Stimulated activated CD8-positive, alpha-beta memory T cell treated with anti-CD3 and anti-CD28 coated beads, Interleukin-12 subunit alpha, Interleukin-12 subunit beta, amount 100 ng/mL, for 24 hours (primary cell): ENCODE measurements at regions not wholly inside any gene's neighbourhood (a gene's known extent, or its start where the extent isn't known, plus 50 kb on each side); places are given as distances from the start of the nearest gene placed in this dataset.

Experiments
- DNase-seq: peaks from one replicate; pipeline ENCODE4 v3.0.0-alpha.2; 2020; ENCODE audit errors: extremely low read depth

DNA sequence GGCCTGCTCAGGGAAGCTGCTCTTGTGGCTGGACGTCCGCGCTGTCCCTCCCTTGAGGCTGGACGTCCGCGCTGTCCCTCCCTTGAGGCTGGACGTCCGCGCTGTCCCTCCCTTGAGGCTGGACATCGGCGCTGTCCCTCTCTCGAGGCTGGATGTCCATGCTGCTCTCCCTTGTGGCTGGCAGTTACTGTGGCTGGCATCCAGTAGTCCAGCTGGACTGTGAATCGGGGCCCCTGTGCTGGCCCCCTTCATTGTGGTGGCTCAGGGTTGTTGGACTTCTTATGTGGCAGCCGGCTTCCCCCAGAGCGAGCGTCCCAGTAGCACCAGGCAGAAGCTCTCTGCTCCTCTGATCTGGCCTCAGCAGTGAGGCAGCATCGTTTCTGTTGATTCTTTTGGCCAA is 141.5 kb downstream of the IRF8 start:
- no peak for DNase-seq

DNA sequence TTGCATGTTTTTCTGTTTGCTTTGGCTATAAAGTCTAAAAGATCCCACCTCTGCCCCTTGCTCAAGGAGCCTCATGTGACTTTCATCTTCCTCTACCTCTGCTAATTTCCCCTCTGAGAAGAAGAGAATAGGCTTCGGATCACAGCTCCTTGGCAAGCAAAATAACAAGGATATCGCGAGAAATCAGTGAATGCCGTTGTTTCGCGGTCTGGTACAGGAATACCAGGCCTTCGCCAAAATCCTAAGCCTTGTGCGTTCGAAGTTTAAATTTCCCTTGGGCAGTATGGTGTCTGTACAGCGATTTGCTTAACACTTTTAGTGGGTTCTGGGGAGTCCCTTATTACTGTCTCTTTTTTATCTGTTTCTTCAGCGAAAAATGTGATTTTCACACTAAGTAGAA is 142.3 kb downstream of the IRF8 start:
- no peak for DNase-seq

DNA sequence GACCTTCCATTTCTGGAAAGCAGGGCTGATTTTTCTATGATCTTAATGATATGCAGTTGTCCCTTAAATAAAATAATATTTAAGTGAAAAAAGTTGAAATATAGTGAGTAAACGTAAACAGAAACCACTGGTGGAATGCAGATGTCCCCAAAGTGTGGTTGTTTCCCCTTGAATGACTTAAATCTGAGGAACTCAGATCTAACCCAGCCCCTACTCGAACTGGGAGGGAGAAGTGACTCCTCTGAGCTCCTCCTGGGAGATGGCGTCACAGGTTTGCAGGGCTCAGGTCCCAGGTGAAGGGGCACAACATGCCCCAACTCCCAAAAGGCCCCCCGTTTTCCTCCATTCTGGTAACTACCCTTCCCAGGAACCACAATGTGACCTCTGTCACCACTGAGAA is 142.8 kb downstream of the IRF8 start:
- no peak for DNase-seq

DNA sequence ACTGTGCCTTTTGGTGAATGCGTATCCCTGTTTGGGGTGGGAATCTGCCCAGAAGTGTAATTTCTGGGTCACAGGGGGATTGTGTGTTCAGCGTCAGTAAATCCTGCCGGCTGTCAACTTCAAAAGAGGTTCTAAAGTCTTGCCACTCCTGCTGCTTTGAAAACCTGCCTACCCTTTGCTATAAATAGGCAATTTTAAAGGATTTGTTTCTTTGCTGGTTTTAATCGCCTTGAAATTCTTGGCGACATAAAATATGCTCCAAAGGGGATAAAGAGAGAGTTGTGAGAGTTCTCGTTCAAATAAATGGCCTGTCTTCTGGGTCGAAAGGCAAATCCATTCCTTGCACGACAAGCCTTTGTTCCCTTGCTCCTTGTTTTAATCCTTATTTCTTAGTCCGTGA is 143.4 kb downstream of the IRF8 start:
- DNase-seq = no peak

DNA sequence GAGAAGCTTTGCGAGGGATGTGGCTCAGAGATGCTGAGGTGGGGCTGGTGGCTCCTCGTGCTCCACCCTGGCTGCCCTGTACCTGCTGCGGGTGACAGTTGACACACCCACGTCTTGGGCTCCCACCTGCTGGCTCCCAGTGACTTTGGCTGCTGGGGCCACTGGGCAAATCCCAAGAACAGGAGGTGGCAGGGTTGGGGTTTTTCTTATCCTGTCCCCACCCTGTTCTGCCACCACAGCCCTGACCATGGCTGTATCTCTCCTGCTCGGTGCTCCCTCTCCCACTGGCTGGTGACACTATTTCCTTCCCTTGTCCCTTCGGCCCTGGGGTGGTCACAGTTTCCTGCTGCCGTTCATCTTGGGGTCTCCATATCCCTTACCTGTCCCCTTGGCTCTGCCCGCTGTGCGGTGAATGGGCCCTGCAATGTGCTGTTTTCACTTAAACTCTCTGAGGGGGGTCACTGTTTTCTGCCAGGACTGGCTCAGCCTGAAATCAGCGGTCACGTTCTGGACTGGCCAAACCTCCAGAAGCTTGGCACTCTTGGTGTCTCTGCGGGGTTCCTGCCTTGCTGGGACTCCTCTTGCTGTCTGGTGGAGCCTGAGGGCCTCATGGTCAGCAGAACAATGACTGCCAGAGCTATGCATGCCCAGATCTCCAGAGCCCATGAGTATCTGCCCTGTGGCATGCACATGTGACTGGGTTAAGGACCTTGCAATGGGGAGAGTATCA is 144.2 kb downstream of the IRF8 start:
- DNase-seq = no peak

DNA sequence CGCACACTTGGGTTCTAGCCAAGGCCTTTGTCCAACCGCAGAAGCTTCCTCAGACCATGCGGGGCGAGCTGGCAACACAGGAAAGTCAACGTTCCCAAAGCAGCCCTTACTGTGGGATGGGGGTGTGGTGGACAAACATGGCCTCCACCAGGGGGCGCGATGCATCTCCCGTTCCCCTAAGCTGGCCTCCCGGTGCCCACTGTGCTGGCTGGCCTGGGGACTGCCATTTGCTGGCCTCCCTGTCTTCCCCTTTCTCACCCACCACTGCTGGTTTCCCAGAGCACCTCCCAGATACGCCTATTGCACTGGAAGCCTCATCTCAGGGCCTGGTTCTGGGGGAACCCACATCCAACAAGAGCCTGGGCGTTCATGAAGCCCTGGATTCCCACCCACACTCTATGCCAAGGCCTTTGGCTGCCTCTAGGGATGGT is 145.3 kb downstream of the IRF8 start:
- peak; percentile 7 for DNase-seq

DNA sequence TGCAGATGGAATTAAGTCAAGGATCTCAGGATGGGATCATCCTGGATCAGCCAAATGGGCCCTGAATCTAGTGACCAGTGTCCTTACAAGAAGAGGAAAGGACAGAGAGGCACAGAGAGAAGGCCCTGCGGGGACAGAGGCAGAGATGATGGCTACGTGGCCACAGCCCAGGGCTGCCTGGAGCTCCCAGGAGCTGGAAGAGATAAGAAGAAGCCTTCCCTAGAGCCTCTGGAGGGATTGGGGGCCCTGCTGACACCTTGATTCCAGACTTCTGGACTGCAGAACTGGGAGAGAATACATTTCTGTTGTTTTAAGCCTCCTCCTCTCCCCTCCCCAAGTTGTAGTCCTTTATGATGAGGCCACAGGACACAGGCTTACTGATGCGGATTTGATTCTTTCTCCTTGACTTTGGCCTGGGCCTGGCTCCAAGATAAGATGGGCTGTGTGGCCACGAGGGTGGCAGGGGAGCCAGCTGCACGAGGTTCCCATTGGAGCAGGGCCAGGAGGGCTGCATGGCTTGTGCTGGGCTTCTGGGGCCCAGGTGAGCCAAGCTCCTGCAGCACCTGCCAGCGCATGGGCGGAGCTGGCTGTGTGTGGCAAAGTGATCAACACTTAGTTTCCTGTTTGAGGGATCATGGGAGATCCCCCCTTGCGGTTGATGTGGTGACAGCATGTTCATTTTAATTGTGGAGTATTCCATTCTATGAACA is 146.1 kb downstream of the IRF8 start:
- no peak for DNase-seq

DNA sequence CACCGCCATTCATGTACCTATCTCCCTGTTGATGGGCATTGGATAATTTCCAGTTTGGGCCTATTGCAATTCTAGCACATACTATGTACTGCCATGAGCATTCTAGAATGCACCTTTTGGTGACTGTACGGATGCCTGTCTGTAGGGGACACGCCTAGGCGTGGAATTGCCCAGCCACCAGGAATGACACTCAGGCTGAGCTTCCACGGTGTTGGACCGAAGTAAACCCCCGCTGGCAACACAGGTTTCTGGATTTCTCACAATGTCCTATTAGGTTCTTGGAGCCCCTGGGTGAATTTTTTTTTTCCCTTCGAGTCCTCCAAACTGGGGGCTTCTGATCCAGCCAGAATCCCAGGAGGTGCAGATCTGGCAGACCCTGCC is 146.6 kb downstream of the IRF8 start:
- DNase-seq = no peak

DNA sequence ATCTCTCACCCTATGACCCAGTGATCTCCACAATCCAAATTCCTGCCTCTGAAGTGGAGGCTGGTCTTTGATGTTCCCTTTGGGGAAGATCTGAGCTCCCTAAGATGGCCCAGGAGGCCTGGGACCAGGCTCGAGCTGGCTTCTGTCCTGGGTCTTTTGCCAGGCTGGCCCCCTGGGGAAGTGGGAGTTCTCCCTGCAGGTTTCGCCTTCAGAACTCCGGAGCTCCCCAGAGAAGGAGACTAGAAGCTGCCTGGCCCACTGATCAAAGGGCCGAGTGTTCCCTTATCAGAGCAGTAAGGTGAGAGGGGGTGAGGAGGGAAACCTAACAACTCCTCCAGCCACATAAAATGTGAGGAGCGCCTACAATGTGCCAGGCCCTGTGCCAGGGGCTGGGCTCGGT is 147.1 kb downstream of the IRF8 start:
- DNase-seq = no peak

DNA sequence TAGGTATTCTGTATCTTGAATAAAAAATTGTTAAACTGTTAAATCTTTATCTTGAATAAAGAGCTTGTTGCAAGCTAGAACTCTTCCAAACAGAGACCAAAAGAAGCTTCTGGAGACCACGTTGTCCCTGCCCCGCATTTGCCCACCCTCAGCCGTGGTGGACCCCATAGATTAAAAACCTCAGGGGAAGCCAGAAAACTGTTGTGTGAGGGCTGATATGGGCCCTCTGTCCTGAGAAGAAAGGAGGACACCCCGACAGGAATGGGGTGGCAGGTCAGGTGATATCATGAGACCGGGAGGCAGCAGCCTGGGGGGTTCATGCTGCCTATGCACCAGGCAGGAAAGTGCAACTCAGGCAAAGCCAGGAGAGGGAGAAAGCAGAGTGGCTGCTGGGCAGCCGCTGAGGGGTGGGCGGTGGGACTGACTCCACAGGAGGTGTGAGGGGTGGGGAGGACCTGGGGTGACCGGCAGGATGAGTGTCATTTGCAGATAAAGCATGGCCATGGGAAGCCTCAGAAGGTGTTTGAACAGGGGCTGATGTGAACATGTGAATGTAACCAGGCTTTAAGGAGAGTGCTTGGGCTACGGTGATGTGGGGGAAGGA is 147.8 kb downstream of the IRF8 start:
- DNase-seq = no peak

DNA sequence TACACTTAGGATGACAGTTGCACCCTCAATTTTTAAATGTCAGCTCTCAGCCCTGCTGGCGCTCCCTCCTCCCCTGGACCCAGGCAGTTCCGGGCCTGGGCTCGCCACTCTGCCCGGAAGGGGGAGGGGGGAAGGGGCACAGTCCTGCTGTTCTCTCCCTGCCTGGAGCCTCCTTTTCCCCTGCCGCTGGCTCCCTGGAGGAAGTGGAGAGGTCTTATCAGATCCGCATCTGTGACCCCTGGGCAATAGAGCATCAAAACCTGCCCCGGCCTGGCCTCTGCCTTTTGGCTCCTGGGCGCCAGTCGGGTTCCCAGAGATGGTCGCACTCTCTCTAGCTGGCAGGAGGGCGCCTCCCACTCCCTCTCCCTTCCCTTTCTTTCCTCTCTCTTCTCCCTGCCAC is 149.3 kb downstream of the IRF8 start:
- DNase-seq = no peak

DNA sequence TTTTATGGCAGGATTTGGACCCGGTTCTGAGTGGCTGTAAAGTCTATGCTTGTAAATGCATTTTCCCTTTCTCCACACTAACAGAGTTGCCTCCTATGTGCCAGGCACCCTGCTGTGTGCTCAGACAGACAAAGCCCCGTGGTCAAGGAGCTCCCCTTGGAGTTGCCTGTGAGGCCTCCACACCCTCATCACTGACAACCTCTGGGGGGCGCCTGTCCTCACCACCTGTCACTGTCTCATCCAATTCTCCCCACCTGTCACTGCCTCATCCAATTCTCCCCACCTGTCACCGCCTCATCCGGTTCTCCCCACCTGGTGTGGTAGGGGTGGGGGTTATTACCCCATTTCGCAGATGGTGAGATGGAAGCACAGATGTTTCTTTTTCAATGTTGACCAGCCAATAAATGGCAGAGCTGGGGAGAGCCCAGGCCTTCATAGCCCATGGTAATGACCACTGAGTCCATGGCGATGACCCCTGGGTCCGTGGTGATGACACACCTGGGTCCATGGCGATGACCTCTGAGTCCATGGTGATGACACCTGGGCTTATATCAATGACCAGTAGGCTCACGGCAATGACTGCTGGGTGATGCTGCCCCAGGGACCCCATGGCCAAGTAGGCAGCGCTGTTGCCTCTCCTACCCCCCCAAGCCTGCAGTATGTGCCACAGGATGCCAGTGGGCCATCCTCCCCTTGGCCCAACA is 150.1 kb downstream of the IRF8 start:
- DNase-seq = no peak

DNA sequence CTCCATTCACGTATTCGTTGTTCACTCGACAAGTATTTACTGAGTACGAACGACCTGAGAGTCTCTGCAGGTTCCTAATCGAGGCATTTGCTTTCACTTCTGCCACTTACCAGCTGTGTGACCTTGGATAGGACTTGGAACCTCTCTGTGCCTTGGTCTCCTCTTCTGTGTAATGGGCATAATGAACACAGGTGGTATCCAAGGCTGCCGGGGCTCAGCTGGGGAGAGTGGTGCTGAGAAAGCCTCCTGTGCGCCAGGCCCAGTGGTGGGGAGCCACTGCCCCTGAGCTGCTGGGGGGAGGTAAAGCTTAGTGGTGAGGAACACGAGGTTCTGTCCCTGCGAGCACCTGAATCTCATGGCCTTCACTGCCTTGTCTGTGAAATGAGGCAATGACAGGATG is 150.7 kb downstream of the IRF8 start:
- DNase-seq = no peak

DNA sequence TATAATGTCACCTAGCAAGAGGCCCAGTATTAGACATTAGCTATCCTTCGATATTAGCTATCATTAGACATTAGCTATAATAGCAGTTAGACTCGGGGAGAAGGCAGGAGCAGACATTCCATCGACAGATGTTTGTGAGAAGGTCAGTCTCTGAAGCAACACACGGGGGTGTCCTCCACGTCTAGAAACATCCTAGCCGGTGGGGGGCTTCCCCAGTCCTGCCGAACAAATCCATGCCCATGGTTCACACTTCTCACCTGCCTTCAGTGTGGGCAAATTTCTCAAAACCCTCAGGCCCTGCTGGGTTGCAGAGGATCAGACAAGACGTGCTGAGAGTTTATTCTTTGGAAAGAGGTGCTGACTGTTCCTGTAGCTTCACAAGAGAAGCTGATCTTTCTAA is 151.1 kb downstream of the IRF8 start:
- DNase-seq = no peak

DNA sequence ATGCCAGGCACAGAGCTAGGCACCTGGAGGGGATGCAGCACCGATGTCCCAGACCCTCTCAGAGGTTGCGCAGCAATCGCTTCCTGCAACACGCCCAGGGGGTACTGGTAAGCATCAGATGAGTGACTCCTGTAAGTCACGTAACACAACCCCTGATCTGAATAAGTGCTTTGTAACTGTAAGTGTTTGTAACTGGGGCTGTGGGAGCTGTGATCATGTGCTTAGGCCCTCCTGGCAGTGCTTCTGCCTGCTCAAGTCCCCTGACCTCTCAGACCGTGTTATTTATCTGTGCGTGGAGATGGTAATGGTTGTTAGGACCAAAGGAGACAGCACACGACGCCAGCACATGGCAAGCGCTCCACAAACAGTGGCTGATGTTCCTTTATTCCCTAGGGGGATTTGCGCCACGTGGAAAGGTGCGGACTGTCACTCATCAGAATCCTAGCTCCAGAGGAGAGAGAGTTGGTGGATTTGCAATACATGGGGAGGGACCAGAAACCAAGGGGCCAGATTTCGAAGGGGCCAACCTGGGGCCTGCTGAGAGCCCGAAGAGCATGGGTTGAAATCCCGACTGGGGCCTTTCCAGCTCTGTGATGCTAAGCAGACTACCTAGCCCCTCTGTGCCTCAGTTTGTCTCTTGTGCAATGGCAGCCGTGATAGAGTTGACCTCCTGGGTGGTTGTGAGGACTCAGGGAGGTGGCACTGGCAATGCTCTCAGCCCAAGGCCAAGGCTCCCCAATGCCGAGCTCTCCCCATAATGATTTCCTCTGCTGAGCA is 151.8 kb downstream of the IRF8 start:
- no peak for DNase-seq

DNA sequence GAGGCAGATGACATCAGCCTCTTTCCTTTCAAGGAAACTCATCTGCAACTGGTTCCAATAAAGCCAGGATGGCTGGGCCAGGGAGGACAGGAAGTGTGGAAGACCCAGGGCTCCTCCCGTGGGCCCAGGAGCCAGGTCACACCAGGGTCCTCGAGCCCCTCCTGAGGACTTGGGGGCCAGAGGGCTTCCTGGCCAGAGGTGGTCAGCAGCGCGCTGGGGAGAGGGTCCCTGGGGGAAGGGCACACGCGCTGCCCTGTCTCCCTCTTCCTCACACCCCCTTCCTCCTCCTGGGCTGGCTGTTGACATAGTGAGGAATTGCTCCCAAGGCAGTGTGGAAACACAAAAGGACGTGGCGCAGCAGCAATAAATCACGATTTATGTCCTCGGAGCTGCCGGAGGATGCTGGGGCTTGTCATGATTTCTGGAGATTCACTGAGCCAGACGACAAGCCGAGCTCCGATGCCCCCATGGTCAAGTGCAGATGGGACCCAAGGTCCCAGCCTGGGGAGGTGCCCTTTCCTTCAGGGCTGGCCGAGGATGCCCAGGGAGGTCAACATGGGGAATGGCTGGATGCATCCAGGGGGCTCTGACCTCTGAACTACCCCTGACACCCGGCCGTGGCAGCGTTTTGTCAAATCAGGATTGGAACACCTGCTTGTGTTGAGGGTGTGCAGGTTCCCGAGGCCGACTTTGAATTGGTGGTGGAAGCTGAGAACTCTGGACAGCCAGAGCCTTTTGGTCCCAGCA is 152.6 kb downstream of the IRF8 start:
- no peak for DNase-seq

DNA sequence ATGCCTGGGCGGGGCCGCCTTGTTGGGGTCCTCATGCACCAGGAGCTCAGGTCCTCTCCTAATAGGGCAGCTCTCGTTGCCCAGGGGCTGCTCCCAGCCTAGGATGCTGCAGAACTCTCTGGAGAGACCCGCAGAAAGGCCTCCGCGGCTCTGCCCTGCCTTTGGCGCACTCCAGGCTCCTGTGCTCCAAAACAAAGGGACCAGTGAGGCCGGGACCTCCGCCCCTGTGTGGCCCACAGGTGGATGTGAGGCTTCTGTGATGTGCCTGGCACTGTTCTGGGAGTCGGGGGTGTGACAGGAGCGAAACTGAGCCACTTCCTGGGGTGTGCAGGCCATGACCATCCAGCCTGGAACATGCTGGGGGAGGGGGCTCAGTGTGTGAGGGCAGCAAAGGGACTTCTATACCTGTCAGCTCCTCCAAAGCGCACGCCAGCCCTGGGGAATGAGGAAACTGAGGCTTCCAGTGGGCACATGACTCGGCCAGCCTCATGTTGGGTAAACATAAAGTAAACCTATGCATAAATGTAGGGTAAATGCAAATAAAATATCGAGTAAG is 153.2 kb downstream of the IRF8 start:
- DNase-seq = no peak

DNA sequence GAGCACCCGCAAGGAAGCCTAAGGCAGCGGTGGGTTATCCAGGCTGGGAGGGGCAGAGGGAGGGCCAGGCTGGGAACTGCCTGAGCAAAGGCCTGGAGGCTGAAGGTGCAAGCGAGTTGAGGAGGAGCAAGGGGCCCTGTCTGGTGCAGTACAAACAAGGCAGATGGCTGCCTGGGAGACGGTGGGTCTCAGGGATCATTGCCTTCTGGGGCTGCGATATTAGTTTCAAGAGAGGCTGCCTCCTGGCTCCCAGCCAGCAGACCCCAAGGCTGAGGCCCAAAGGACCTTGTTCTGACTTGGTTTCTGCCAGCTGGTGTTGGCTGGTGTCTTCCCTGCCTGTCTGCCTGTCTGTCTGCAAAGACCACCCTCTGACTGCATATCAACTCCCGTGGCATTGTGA is 154.0 kb downstream of the IRF8 start:
- DNase-seq = no peak

DNA sequence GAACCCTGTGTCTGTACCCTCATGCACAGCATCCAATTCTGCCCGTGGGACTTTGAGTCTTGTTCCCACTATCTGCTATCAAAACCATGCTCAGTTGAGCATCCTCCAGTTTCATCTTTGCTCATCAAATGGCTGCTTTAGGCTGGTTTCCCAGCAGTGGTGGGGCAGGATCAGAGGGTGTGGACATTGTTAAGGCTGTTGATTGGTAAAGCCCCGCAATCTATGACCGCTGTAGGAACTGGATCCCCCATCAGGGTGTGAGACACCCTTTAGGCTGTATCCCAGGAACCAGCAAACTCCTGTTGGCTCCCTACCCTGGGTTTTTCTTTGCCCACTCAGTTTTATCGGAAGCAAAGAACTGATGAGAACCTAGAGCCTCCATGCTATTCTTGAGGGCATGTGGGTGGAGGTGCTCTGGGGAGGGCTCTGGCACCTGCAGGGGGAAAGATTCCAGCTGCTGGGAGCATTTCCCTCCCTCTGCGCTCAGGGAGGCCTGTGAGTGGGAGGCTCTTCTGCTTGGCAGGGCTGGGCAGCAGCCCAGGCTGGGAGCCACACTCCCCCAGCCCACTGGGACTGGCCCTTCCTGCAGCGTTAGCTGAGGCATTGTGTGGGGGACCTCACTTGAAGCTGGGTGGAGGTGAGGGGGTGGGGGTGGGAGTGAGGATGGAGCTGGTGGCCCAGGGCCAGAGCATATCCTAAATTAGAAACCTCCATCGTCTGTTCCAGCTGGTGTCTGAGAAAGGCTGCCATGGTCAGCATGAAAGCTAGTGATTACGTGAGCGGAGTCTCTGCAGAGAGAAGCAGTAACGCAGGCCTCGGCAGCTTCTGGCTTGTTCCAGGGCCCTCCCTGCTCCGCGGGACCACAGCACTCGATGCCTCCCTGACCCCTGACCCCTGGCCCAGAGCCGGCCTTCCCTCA is 160.6 kb downstream of the IRF8 start:
- no peak for DNase-seq
